B cell (primary cell): ENCODE measurements at regions not wholly inside any gene's neighbourhood (a gene's known extent, or its start where the extent isn't known, plus 50 kb on each side); places are given as distances from the start of the nearest gene placed in this dataset.

Source experiments
- ATAC-seq: fragments of 200-7000 bp; cut with Tn5 transposase; one replicate; pipeline ENCODE4 v1.10.0; 2021; ENCODE audit warnings: low read depth, mild to moderate bottlenecking, moderate number of reproducible peaks, moderate library complexity
- CTCF ChIA-PET: fragments of 350-600 bp; sonication (Branson Sonifier 250); formaldehyde crosslinking; loops from one replicate; lab custom pipeline; 2021; ENCODE audit warnings: antibody characterized with exemption, inconsistent platforms; lab: Charles Lee
- POLR2A ChIA-PET: fragments of 350-600 bp; sonication (Branson Sonifier 250); formaldehyde crosslinking; loops from one replicate; lab custom pipeline; 2021; ENCODE audit warnings: antibody characterized with exemption; lab: Charles Lee
- DNase-seq: peaks from one replicate; pipeline ENCODE4 v3.0.0; 2013
- H2AFZ ChIP-seq: 2 replicates; pipeline ENCODE4 v1.6.1; 2012; ENCODE audit warnings: mild to moderate bottlenecking, low read depth, low read length; ENCODE audit not compliant: insufficient read depth, poor library complexity, severe bottlenecking
- H3K27ac ChIP-seq, 2 donors: 1 replicate in 1 of 2; 2 replicates in 1 of 2; pipeline ENCODE4 v1.5.1; 2012 to 2013; ENCODE audit warnings: low read length in 2 of 2, mild to moderate bottlenecking in 2 of 2, moderate library complexity in 1 of 2
- H3K27me3 ChIP-seq, 4 experiments: fragments of 200-600 bp in 1 of 4; sonication (generic) in 1 of 4; replicated peaks in 1 of 4; 1 replicate in 2 of 4; 2 replicates in 2 of 4; pipeline versions ENCODE4 v1.6.1 to v1.7.0; 2013 to 2016; ENCODE audit warnings: low read length in 3 of 4, mild to moderate bottlenecking in 2 of 4, mixed read lengths in 1 of 4, moderate library complexity in 1 of 4; ENCODE audit not compliant: insufficient read depth in 4 of 4, control insufficient read depth in 3 of 4; ENCODE audit errors: control extremely low read depth in 1 of 4
- H3K36me3 ChIP-seq, 2 experiments: replicated peaks in 1 of 2; 1 replicate in 1 of 2; 2 replicates in 1 of 2; pipeline versions ENCODE4 v1.6.1 to v1.7.1; 2013; ENCODE audit warnings: low read length in 1 of 2; ENCODE audit not compliant: insufficient read depth in 2 of 2, control insufficient read depth in 1 of 2; ENCODE audit errors: control extremely low read depth in 1 of 2, extremely low read depth in 1 of 2
- H3K4me1 ChIP-seq, 2 donors: fragments of 200-600 bp in 1 of 2; sonication (generic) in 1 of 2; 1 replicate in 1 of 2; 2 replicates in 1 of 2; pipeline versions ENCODE4 v1.5.1 to v1.6.1; 2013 to 2017; ENCODE audit warnings: low read length in 2 of 2; ENCODE audit not compliant: control insufficient read depth in 2 of 2, insufficient read depth in 2 of 2
- H3K4me2 ChIP-seq: replicated peaks from 2 replicates; pipeline ENCODE3; 2012; ENCODE audit warnings: mild to moderate bottlenecking, low read depth, low read length; ENCODE audit not compliant: poor library complexity, severe bottlenecking
- H3K4me3 ChIP-seq, 5 experiments: fragments of 200-600 bp in 1 of 5; sonication (generic) in 1 of 5; 1 replicate in 3 of 5; 2 replicates in 2 of 5; pipeline versions ENCODE4 v1.5.1 to v1.7.0; 2011 to 2016; ENCODE audit warnings: low read length in 4 of 5, mild to moderate bottlenecking in 4 of 5, low read depth in 2 of 5, control low read depth in 1 of 5, moderate library complexity in 1 of 5; ENCODE audit not compliant: insufficient read depth in 1 of 5; ENCODE audit errors: control extremely low read depth in 1 of 5, extremely low read depth in 1 of 5
- H3K79me2 ChIP-seq: fragments of 200-600 bp; sonication (generic); one replicate; pipeline ENCODE4 v1.6.0; 2016; ENCODE audit warnings: low read length; ENCODE audit not compliant: control insufficient read depth, insufficient read depth
- H3K9ac ChIP-seq: fragments of 200-600 bp; sonication (generic); 2 replicates; pipeline ENCODE4 v1.6.1; 2017; ENCODE audit warnings: mild to moderate bottlenecking, low read length, moderate library complexity
- H3K9me3 ChIP-seq, 3 donors: one replicate each; pipeline versions ENCODE4 v1.6.1 to v1.7.1; 2013; ENCODE audit warnings: low read length in 2 of 3; ENCODE audit not compliant: control insufficient read depth in 2 of 3, insufficient read depth in 1 of 3; ENCODE audit errors: control extremely low read depth in 1 of 3
- H4K20me1 ChIP-seq: 2 replicates; pipeline ENCODE4 v1.6.0; 2012; ENCODE audit warnings: mild to moderate bottlenecking, low read length; ENCODE audit not compliant: insufficient read depth, control insufficient read depth, poor library complexity, severe bottlenecking
- H3K27ac Mint-ChIP-seq: one replicate; pipeline ENCODE4 v1.8.0; 2021; ENCODE audit warnings: mixed read lengths
- H3K27me3 Mint-ChIP-seq: one replicate; pipeline ENCODE4 v1.8.0; 2021; ENCODE audit warnings: mixed read lengths
- H3K4me1 Mint-ChIP-seq: one replicate; pipeline ENCODE4 v1.8.0; 2021; ENCODE audit warnings: mixed read lengths
- H3K4me3 Mint-ChIP-seq: one replicate; pipeline ENCODE4 v1.8.0; 2021; ENCODE audit warnings: mixed read lengths
- H3K9me3 Mint-ChIP-seq: one replicate; pipeline ENCODE4 v1.8.0; 2022; ENCODE audit warnings: mixed read lengths; ENCODE audit not compliant: insufficient read depth
- CTCF ChIP-seq: fragments of 200-600 bp; IDR thresholded peaks from one replicate; pipeline ENCODE4 v1.8.0; 2022; ENCODE audit warnings: antibody characterized with exemption, mild to moderate bottlenecking
- EZH2 ChIP-seq: IDR thresholded peaks from 2 replicates; pipeline ENCODE4 v1.6.1; 2012; ENCODE audit warnings: borderline replicate concordance, low read depth, mild to moderate bottlenecking, moderate library complexity, low read length; ENCODE audit not compliant: insufficient read depth, poor library complexity, severe bottlenecking
- WGBS: methylation state at CpG from one replicate; pipeline ENCODE4 v1.1.5; 2013; ENCODE audit warnings: missing lambda C conversion rate; ENCODE audit not compliant: insufficient coverage; 5-methylcytosine and 5-hydroxymethylcytosine counted together
- intact Hi-C: fragments of 100-400 bp; cut with micrococcal nuclease; formaldehyde crosslinking; loops from one replicate; pipeline ENCODE4 v1.10.0; 2022

DNA sequence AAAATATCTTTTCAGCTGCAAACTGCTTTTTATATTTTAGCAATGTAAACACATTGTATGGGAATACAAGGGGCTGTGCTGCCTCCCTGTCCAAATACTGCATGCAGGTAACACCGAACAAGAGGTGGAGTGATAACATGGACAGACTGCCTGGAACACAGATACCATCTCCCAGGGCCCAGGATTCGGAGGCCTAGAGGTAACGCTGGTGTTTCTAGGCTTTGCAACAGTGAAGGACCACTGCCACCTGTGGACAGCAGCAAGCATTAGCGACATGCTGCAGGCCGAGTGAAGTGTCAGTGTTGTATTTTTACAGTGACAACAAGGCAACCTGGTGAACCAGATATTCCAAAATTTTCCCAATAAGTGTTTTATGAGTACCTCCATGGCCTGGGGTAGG, 379.1 kb downstream of the DMRT2 start:
- no peak for DNase-seq
- WGBS = 53% methylated on average over 4 of the region's 5 CpGs
- POLR2A ChIA-PET = no interaction called here
- Histone ChIP-seq H3K79me2 (no peaks in the 10 kb centered on the region), H3K4me3 (no peak overlapping the region), H3K27me3 (no peaks in the 10 kb centered on the region), H3K4me1 (no peaks in the 10 kb centered on the region), H2AFZ (no peak overlapping the region), H4K20me1 (no peaks in the 10 kb centered on the region), H3K27ac (no peak overlapping the region), H3K4me2 (no peak overlapping the region), H3K9ac (no peak overlapping the region), H3K36me3 (no peaks in the 10 kb centered on the region), H3K9me3 (peaks cover 0 to 4% (median 0%) of the 10 kb centered on the region in 3 donors)
- no peak overlapping the region for H3K4me3 Mint-ChIP-seq
- no peaks in the 10 kb centered on the region for H3K27me3 Mint-ChIP-seq
- CTCF ChIA-PET = no interaction called here
- no peaks in the 10 kb centered on the region for H3K9me3 Mint-ChIP-seq
- intact Hi-C loops = no loop called here
- no peaks in the 10 kb centered on the region for H3K4me1 Mint-ChIP-seq
- no peak for TF ChIP-seq CTCF
- TF ChIP-seq EZH2 = no peak
- no peak for ATAC-seq
- no peak overlapping the region for H3K27ac Mint-ChIP-seq

DNA sequence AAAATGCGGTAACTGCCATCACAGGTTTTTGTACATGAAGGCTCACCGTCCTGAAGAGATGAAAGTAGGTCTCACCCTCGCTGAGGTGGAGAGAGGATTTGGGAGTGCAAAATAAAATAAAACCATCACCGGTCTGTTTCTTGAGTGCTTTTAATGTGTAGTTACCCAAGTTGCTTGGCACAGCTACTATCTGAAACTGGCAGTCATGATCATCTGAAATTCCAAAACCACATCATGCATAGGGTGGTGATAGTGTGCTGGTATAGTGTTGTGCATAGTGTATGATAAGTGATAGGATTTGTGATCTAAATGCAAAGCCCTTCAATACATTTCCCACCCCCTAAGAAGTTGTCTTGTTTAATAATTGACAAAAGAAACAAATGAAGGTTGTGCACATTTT, 381.3 kb downstream of the DMRT2 start:
- ATAC-seq (no peak), DNase-seq (no peak)
- Histone ChIP-seq H3K27ac (no peak overlapping the region), H3K27me3 (no peaks in the 10 kb centered on the region), H3K36me3 (no peaks in the 10 kb centered on the region), H3K9ac (no peak overlapping the region), H3K4me2 (no peak overlapping the region), H4K20me1 (no peaks in the 10 kb centered on the region), H2AFZ (no peak overlapping the region), H3K9me3 (no peaks in the 10 kb centered on the region), H3K4me1 (no peaks in the 10 kb centered on the region), H3K79me2 (no peaks in the 10 kb centered on the region), H3K4me3 (no peak overlapping the region)
- ChIA-PET POLR2A (no interaction called here), CTCF (no interaction called here)
- H3K4me3 Mint-ChIP-seq = no peak overlapping the region
- WGBS = 93% methylated on average over 4 of the region's 4 CpGs
- H3K4me1 Mint-ChIP-seq = no peaks in the 10 kb centered on the region
- no peak overlapping the region for H3K27ac Mint-ChIP-seq
- TF ChIP-seq CTCF (no peak), EZH2 (no peak)
- no peaks in the 10 kb centered on the region for H3K9me3 Mint-ChIP-seq
- no peaks in the 10 kb centered on the region for H3K27me3 Mint-ChIP-seq
- intact Hi-C loops = no loop called here
